SK-N-SH (cell line): ENCODE measurements at regions not wholly inside any gene's neighbourhood (a gene's known extent, or its start where the extent isn't known, plus 50 kb on each side); places are given as distances from the start of the nearest gene placed in this dataset.

Experiments
- CTCF ChIA-PET: fragments of 300-600, 350-600 bp; formaldehyde crosslinking; extraction: SDS; loops from one replicate; lab custom pipeline; 2021; lab: Yijun Ruan, JAX
- POLR2A ChIA-PET: fragments of 350-600 bp; sonication (Branson Sonifier 250); formaldehyde crosslinking; extraction: SDS; loops from one replicate; lab custom pipeline; 2020; ENCODE audit warnings: antibody characterized with exemption, inconsistent platforms; lab: Yijun Ruan, JAX
- DNase-seq: peaks from one replicate; pipeline ENCODE4 v3.0.0; 2012
- H2AFZ ChIP-seq: fragments of 200-600 bp; sonication (generic); 2 replicates; pipeline ENCODE4 v1.8.1; 2016; ENCODE audit warnings: antibody characterized with exemption, mild to moderate bottlenecking, low read depth
- H3F3A ChIP-seq: fragments of 200-600 bp; sonication (generic); replicated peaks from 2 replicates; pipeline ENCODE3; 2016; ENCODE audit warnings: antibody characterized with exemption, mild to moderate bottlenecking; ENCODE audit not compliant: insufficient read depth
- H3K27ac ChIP-seq, 2 experiments: fragments of 200-500 bp in 1 of 2; fragments of 200-600 bp in 1 of 2; sonication (Bioruptor generic) in 1 of 2; sonication (generic), shearing (Covaris generic) in 1 of 2; 2 replicates each; pipeline versions ENCODE4 v1.5.1 to v1.6.1; 2014 to 2016; ENCODE audit warnings: low read depth in 2 of 2, inconsistent platforms in 1 of 2, low read length in 1 of 2, mild to moderate bottlenecking in 1 of 2, mixed read lengths in 1 of 2
- H3K27me3 ChIP-seq: fragments of 200-600 bp; sonication (generic), shearing (Covaris generic); 2 replicates; pipeline ENCODE4 v1.6.1; 2016; ENCODE audit warnings: mixed run types; ENCODE audit not compliant: insufficient read depth
- H3K36me3 ChIP-seq, 2 experiments: fragments of 200-500 bp in 1 of 2; fragments of 200-600 bp in 1 of 2; sonication (Bioruptor generic) in 1 of 2; sonication (generic) in 1 of 2; replicated peaks in 1 of 2; 2 replicates each; pipeline versions ENCODE3 to v1.5.1; 2014 to 2016; ENCODE audit warnings: low read length in 1 of 2, mild to moderate bottlenecking in 1 of 2; ENCODE audit not compliant: insufficient read depth in 2 of 2, control insufficient read depth in 1 of 2
- H3K4me1 ChIP-seq, 2 experiments: fragments of 200-500 bp in 1 of 2; fragments of 200-600 bp in 1 of 2; sonication (Bioruptor generic) in 1 of 2; sonication (generic), shearing (Covaris generic) in 1 of 2; 2 replicates each; pipeline versions ENCODE4 v1.5.1 to v1.6.1; 2014 to 2016; ENCODE audit warnings: low read depth in 1 of 2, low read length in 1 of 2, mixed run types in 1 of 2; ENCODE audit not compliant: insufficient read depth in 2 of 2, control insufficient read depth in 1 of 2
- H3K4me2 ChIP-seq: fragments of 200-600 bp; sonication (generic), shearing (Covaris generic); 2 replicates; pipeline ENCODE4 v1.6.1; 2017; ENCODE audit warnings: mixed run types
- H3K4me3 ChIP-seq, 2 experiments: fragments of 200-500 bp in 1 of 2; fragments of 200-600 bp in 1 of 2; sonication (Bioruptor generic) in 1 of 2; sonication (generic), shearing (Covaris generic) in 1 of 2; 2 replicates each; pipeline versions ENCODE4 v1.5.1 to v1.8.1; 2014 to 2016; ENCODE audit warnings: low read depth in 2 of 2, inconsistent platforms in 1 of 2, low read length in 1 of 2, mild to moderate bottlenecking in 1 of 2, mixed read lengths in 1 of 2, moderate library complexity in 1 of 2
- H3K79me2 ChIP-seq: fragments of 200-600 bp; sonication (generic); 2 replicates; pipeline ENCODE4 v1.8.1; 2017; ENCODE audit warnings: mild to moderate bottlenecking; ENCODE audit not compliant: insufficient read depth
- H3K9ac ChIP-seq: fragments of 200-600 bp; sonication (generic); 2 replicates; pipeline ENCODE4 v1.6.1; 2017; ENCODE audit warnings: mixed run types
- H3K9me2 ChIP-seq: fragments of 200-600 bp; sonication (generic); 2 replicates; pipeline ENCODE4 v1.6.1; 2017; ENCODE audit warnings: mixed run types
- H3K9me3 ChIP-seq: fragments of 200-600 bp; sonication (generic); 2 replicates; pipeline ENCODE4 v1.6.1; 2017; ENCODE audit warnings: mixed run types, mild to moderate bottlenecking, moderate library complexity
- H4K20me1 ChIP-seq: fragments of 200-600 bp; sonication (generic); 2 replicates; pipeline ENCODE4 v1.6.1; 2017; ENCODE audit warnings: mild to moderate bottlenecking, mixed run types; ENCODE audit not compliant: insufficient read depth
- CHD2 ChIP-seq: fragments of 150-350 bp; IDR thresholded peaks from 2 replicates; pipeline ENCODE4 v1.6.1; 2018; ENCODE audit warnings: low read length; ENCODE audit not compliant: partially characterized antibody
- EP300 ChIP-seq, 2 experiments: IDR thresholded peaks; 2 replicates each; pipeline versions ENCODE4 v1.4.0 to v1.6.1; 2012; ENCODE audit warnings: borderline replicate concordance in 1 of 2, low read depth in 1 of 2, low read length in 1 of 2
- FOSL2 ChIP-seq: IDR thresholded peaks from 2 replicates; pipeline ENCODE4 v1.4.0; 2012; ENCODE audit warnings: low read depth, mild to moderate bottlenecking, moderate library complexity, borderline replicate concordance
- FOXJ3 ChIP-seq: sonication (generic); formaldehyde crosslinking; IDR thresholded peaks from 2 replicates; pipeline ENCODE4 v1.5.1; 2020; ENCODE audit warnings: mild to moderate bottlenecking, missing genetic modification reagents
- GATA2 ChIP-seq: sonication (generic); formaldehyde crosslinking; IDR thresholded peaks from 2 replicates; pipeline ENCODE4 v1.5.0; 2020; ENCODE audit warnings: mild to moderate bottlenecking, missing genetic modification reagents
- MAX ChIP-seq: IDR thresholded peaks from 2 replicates; pipeline ENCODE4 v1.4.0; 2012; ENCODE audit warnings: low read depth
- PBX3 ChIP-seq: IDR thresholded peaks from 2 replicates; pipeline ENCODE4; 2012
- RAD21 ChIP-seq: IDR thresholded peaks from 2 replicates; pipeline ENCODE4 v1.6.1; 2012; ENCODE audit warnings: mild to moderate bottlenecking, low read length
- RCOR1 ChIP-seq: fragments of 150-350 bp; IDR thresholded peaks from 2 replicates; pipeline ENCODE4 v1.6.1; 2017; ENCODE audit warnings: antibody characterized with exemption, low read length
- RXRA ChIP-seq: IDR thresholded peaks from 2 replicates; pipeline ENCODE4 v1.4.0; 2012; ENCODE audit warnings: low read depth, mild to moderate bottlenecking, borderline replicate concordance
- SIN3A ChIP-seq: IDR thresholded peaks from 2 replicates; pipeline ENCODE4 v1.6.1; 2012; ENCODE audit warnings: low read depth, mild to moderate bottlenecking, low read length, moderate library complexity, borderline replicate concordance
- SMC3 ChIP-seq: IDR thresholded peaks from 2 replicates; pipeline ENCODE4 v1.6.1; 2012; ENCODE audit warnings: low read depth, low read length, improper control_type of control experiment
- TEAD4 ChIP-seq: IDR thresholded peaks from 2 replicates; pipeline ENCODE4 v1.4.0; 2012; ENCODE audit warnings: mild to moderate bottlenecking, borderline replicate concordance; ENCODE audit not compliant: insufficient read depth
- USF1 ChIP-seq: IDR thresholded peaks from 2 replicates; pipeline ENCODE4 v1.4.0; 2012; ENCODE audit warnings: low read depth, borderline replicate concordance
- USF2 ChIP-seq: fragments of 150-350 bp; IDR thresholded peaks from 2 replicates; pipeline ENCODE4 v1.6.1; 2017; ENCODE audit warnings: antibody characterized with exemption, low read length, low read depth, borderline replicate concordance
- WGBS: methylation state at CpG from one replicate; pipeline ENCODE4 v1.1.6; 2017; ENCODE audit warnings: low lambda C conversion rate; 5-methylcytosine and 5-hydroxymethylcytosine counted together

GRCh38 chr6:49220293-49220692 lies 242.8 kb downstream of the MMUT start:
- H3K27ac ChIP-seq: no peak overlapping the region
- DNase-seq: no peak
- TF ChIP-seq SIN3A (no peak), USF1 (no peak), PBX3 (no peak), SMC3 (no peak), FOXJ3 (no peak), TEAD4 (no peak), MAX (no peak), FOSL2 (no peak)
- TF ChIP-seq, all 33 proteins: peak for 0
- Histone ChIP-seq H3K79me2 (no peaks in the 10 kb centered on the region), H3K36me3 (no peaks in the 10 kb centered on the region), H3K4me2 (no peak overlapping the region), H3K4me1 (no peaks in the 10 kb centered on the region), H3K9ac (no peak overlapping the region), H2AFZ (no peak overlapping the region), H3K9me3 (no peaks in the 10 kb centered on the region), H4K20me1 (no peaks in the 10 kb centered on the region), H3F3A (no peaks in the 10 kb centered on the region), H3K9me2 (no peaks in the 10 kb centered on the region; the same call in 1 of the 2 replicates), H3K4me3 (no peak overlapping the region), H3K27me3 (no peaks in the 10 kb centered on the region)
- CTCF ChIA-PET: no interaction called here
- POLR2A ChIA-PET: no interaction called here
- 11% methylated on average over 1 of the region's 1 CpG for WGBS

GRCh38 chr6:49205526-49205925 lies 257.5 kb downstream of the MMUT start:
- Histone ChIP-seq H3K4me1 (no peaks in the 10 kb centered on the region; a peak in 1 of 4 replicates), H3K27ac (peak overlapping the region in 1 of 2 experiments; percentile 65; a peak in 1 of 4 replicates), H2AFZ (no peak overlapping the region), H3K27me3 (no peaks in the 10 kb centered on the region), H3F3A (no peaks in the 10 kb centered on the region), H3K9me2 (no peaks in the 10 kb centered on the region), H3K4me3 (no peak overlapping the region), H3K79me2 (no peaks in the 10 kb centered on the region), H3K9me3 (no peaks in the 10 kb centered on the region), H4K20me1 (no peaks in the 10 kb centered on the region), H3K9ac (no peak overlapping the region), H3K36me3 (no peaks in the 10 kb centered on the region), H3K4me2 (no peak overlapping the region)
- ChIA-PET POLR2A (interaction anchor here (0.6 kb wide), 1 partner anchor 167 kb away, joined by 3 read pairs; no protein-coding TSS in a partner anchor), CTCF (no interaction called here)
- TF ChIP-seq CHD2 (peak; percentile 24), EP300 (IDR thresholded peaks at IDR 0.05; ENCODE audit: borderline replicate concordance in 1 of 2, low read depth in 1 of 2, low read length in 1 of 2) (peak in 1 of 2 experiments; percentile 70; a peak in 1 of 4 replicates), RCOR1 (peak; percentile 62; the same call in 1 of the 2 replicates), USF2 (no peak), RXRA (no peak), GATA2 (CRISPR knock-in tag) (no peak; the same call in 1 of the 2 replicates), RAD21 (no peak; the same call in 1 of the 2 replicates), PBX3 (no peak)
- DNase-seq: peak; percentile 17
- 3% methylated on average over 2 of the region's 2 CpGs for WGBS
